ENCODE measurements at regions not wholly inside any gene's neighbourhood (a gene's known extent, or its start where the extent isn't known, plus 50 kb on each side); places are given as distances from the start of the nearest gene placed in this dataset.
"Not testable (repeated sequence)": the region's sequence is repeated elsewhere in the genome, so short reads cannot be mapped to it uniquely, and the experiment has no call there.

GRCh38 chr22:26773054-26773453 lies 115.7 kb downstream of the MIAT start:
- TF ChIP-seq CTCF (IDR thresholded peaks at IDR 0.05); EZH2 (IDR thresholded peaks at IDR 0.05; ENCODE audit: borderline replicate concordance, insufficient read depth, low read depth, low read length, poor library complexity, severe bottlenecking): not testable (repeated sequence)
